ENCODE measurements at regions not wholly inside any gene's neighbourhood (a gene's known extent, or its start where the extent isn't known, plus 50 kb on each side); places are given as distances from the start of the nearest gene placed in this dataset.

GRCh38 chr16:6483469-6484033 lies 849.1 kb upstream of the RBFOX1 start:
- TF ChIP-seq POLR2A (IDR thresholded peaks at IDR 0.05) (no peak), CTCF (IDR thresholded peaks at IDR 0.05) (no peak)
